SK-N-SH (cell line): ENCODE measurements at regions not wholly inside any gene's neighbourhood (a gene's known extent, or its start where the extent isn't known, plus 50 kb on each side); places are given as distances from the start of the nearest gene placed in this dataset.

Experiments
- SMC3 ChIP-seq: IDR thresholded peaks from 2 replicates; pipeline ENCODE4 v1.6.1; 2012; ENCODE audit warnings: low read depth, low read length, improper control_type of control experiment
- TAF1 ChIP-seq: IDR thresholded peaks from 2 replicates; pipeline ENCODE4 v1.6.1; 2012; ENCODE audit warnings: low read depth, mild to moderate bottlenecking, low read length, moderate library complexity, borderline replicate concordance
- TF ChIP-seq, protein P1 (sequence below): fragments of 200-600 bp; sonication (generic); IDR thresholded peaks from 2 replicates; pipeline ENCODE4 v1.6.1; 2017; ENCODE audit warnings: antibody characterized with exemption, mild to moderate bottlenecking, moderate library complexity
- TF ChIP-seq, protein P2 (sequence below): IDR thresholded peaks from 2 replicates; pipeline ENCODE4 v1.6.1; 2012; ENCODE audit warnings: mild to moderate bottlenecking, low read depth, low read length, moderate library complexity

DNA sequence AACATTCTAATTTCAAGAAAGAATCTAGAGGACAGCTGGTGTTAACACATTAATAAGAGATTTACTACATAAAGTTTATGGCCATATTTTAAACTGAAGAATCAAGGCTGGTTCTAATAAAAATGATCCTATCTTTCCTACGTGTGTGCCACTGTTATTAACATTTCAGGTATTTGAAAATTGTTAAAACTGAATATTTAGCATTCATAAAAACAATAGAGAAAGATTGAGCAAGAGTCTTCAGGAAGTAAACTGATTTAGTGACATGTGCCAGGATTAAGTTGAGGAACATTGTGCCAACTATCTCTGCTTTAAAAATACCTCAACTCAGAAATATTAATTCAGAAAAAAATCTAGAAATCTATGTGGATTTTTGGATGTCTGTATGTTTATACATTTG, 810.1 kb downstream of the FAT4 start:
- TF ChIP-seq SMC3 (no peak), TAF1 (no peak)
- TF ChIP-seq, protein P1, sequence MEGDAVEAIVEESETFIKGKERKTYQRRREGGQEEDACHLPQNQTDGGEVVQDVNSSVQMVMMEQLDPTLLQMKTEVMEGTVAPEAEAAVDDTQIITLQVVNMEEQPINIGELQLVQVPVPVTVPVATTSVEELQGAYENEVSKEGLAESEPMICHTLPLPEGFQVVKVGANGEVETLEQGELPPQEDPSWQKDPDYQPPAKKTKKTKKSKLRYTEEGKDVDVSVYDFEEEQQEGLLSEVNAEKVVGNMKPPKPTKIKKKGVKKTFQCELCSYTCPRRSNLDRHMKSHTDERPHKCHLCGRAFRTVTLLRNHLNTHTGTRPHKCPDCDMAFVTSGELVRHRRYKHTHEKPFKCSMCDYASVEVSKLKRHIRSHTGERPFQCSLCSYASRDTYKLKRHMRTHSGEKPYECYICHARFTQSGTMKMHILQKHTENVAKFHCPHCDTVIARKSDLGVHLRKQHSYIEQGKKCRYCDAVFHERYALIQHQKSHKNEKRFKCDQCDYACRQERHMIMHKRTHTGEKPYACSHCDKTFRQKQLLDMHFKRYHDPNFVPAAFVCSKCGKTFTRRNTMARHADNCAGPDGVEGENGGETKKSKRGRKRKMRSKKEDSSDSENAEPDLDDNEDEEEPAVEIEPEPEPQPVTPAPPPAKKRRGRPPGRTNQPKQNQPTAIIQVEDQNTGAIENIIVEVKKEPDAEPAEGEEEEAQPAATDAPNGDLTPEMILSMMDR, result no peak
- TF ChIP-seq, protein P2, sequence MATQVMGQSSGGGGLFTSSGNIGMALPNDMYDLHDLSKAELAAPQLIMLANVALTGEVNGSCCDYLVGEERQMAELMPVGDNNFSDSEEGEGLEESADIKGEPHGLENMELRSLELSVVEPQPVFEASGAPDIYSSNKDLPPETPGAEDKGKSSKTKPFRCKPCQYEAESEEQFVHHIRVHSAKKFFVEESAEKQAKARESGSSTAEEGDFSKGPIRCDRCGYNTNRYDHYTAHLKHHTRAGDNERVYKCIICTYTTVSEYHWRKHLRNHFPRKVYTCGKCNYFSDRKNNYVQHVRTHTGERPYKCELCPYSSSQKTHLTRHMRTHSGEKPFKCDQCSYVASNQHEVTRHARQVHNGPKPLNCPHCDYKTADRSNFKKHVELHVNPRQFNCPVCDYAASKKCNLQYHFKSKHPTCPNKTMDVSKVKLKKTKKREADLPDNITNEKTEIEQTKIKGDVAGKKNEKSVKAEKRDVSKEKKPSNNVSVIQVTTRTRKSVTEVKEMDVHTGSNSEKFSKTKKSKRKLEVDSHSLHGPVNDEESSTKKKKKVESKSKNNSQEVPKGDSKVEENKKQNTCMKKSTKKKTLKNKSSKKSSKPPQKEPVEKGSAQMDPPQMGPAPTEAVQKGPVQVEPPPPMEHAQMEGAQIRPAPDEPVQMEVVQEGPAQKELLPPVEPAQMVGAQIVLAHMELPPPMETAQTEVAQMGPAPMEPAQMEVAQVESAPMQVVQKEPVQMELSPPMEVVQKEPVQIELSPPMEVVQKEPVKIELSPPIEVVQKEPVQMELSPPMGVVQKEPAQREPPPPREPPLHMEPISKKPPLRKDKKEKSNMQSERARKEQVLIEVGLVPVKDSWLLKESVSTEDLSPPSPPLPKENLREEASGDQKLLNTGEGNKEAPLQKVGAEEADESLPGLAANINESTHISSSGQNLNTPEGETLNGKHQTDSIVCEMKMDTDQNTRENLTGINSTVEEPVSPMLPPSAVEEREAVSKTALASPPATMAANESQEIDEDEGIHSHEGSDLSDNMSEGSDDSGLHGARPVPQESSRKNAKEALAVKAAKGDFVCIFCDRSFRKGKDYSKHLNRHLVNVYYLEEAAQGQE, result no peak
